ENCODE measurements at regions not wholly inside any gene's neighbourhood (a gene's known extent, or its start where the extent isn't known, plus 50 kb on each side); places are given as distances from the start of the nearest gene placed in this dataset.

DNA sequence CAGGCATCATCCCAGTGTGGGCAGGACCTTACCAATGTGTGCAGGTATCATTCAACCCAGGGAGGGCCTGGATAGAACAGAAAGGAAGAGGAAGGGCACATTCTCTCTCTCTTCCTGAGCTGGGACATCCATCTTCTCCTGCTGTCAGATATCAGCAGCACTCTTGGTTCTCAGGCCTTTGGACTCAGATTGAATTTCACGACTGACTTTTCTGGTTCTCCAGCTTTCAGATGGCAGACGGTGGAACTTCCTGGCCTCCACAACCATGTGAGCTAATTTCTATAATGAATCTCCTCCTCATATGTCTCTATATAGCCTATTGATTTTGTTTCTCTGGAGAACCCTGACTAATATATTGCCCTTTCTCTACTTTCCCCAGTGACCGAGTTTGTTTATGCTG is 77.3 kb downstream of the OLFM4 start:
- Histone ChIP-seq H3K4me2 (ENCODE audit: insufficient read depth, insufficient read length, low read length) (no peak overlapping the region), H4K8ac (replicated peaks; ENCODE audit: insufficient read length, low read depth, low read length) (no peak overlapping the region), H3K79me1 (ENCODE audit: insufficient read depth, low read depth, low read length, poor library complexity, severe bottlenecking) (no peaks in the 10 kb centered on the region), H4K91ac (ENCODE audit: insufficient read length, low read depth, low read length) (no peak overlapping the region), H2BK12ac (ENCODE audit: insufficient read length, low read depth, low read length) (no peak overlapping the region), H2AFZ (ENCODE audit: low read length) (no peak overlapping the region), H3K9me3 (ENCODE audit: control insufficient read depth, low read depth, low read length) (no peaks in the 10 kb centered on the region), H3K27me3 (ENCODE audit: insufficient read depth, low read length) (no peaks in the 10 kb centered on the region), H3T11ph (ENCODE audit: low read length) (no peak overlapping the region), H3K23me2 (ENCODE audit: insufficient read length, low read depth, low read length, poor library complexity, severe bottlenecking) (no peaks in the 10 kb centered on the region), H3K79me2 (ENCODE audit: insufficient read depth, low read length) (no peaks in the 10 kb centered on the region), H3K27ac (ENCODE audit: insufficient read length, low read depth, low read length) (no peak overlapping the region), H3K23ac (ENCODE audit: insufficient read length, low read depth, low read length) (no peak overlapping the region), H2AK5ac (ENCODE audit: insufficient read length, low read length) (no peak overlapping the region), H3K4me1 (ENCODE audit: insufficient read depth, low read length) (no peaks in the 10 kb centered on the region), H2BK5ac (ENCODE audit: insufficient read length, low read length) (no peak overlapping the region), H3K9ac (ENCODE audit: extremely low read depth, insufficient read length, low read length) (no peak overlapping the region), H3K4ac (ENCODE audit: low read depth, low read length) (no peak overlapping the region), H2BK15ac (ENCODE audit: low read depth, low read length) (no peak overlapping the region), H2BK20ac (ENCODE audit: low read depth, low read length, poor library complexity, severe bottlenecking) (no peak overlapping the region), H2BK120ac (ENCODE audit: low read depth, low read length, poor library complexity, severe bottlenecking) (no peak overlapping the region), H3K14ac (ENCODE audit: insufficient read depth, low read length) (no peak overlapping the region), H4K20me1 (ENCODE audit: control insufficient read depth, insufficient read depth, insufficient read length) (no peaks in the 10 kb centered on the region), H3K18ac (ENCODE audit: insufficient read length, low read depth, low read length) (no peak overlapping the region), H3K56ac (ENCODE audit: insufficient read length, low read depth, low read length) (no peak overlapping the region), H4K5ac (ENCODE audit: insufficient read length, low read depth, low read length) (no peak overlapping the region)
- Mint-ChIP-seq H3K4me3 (no peak overlapping the region), H3K27me3 (ENCODE audit: low read depth) (peaks cover 6% of the 10 kb centered on the region; the same call in 1 of the 2 replicates), H3K4me1 (no peaks in the 10 kb centered on the region), H3K27ac (no peak overlapping the region), H3K36me3 (ENCODE audit: insufficient read depth in 1 of 3, low read depth in 3 of 3) (no peaks in the 10 kb centered on the region), H3K9me3 (no peaks in the 10 kb centered on the region)
- TF ChIP-seq, protein P1, sequence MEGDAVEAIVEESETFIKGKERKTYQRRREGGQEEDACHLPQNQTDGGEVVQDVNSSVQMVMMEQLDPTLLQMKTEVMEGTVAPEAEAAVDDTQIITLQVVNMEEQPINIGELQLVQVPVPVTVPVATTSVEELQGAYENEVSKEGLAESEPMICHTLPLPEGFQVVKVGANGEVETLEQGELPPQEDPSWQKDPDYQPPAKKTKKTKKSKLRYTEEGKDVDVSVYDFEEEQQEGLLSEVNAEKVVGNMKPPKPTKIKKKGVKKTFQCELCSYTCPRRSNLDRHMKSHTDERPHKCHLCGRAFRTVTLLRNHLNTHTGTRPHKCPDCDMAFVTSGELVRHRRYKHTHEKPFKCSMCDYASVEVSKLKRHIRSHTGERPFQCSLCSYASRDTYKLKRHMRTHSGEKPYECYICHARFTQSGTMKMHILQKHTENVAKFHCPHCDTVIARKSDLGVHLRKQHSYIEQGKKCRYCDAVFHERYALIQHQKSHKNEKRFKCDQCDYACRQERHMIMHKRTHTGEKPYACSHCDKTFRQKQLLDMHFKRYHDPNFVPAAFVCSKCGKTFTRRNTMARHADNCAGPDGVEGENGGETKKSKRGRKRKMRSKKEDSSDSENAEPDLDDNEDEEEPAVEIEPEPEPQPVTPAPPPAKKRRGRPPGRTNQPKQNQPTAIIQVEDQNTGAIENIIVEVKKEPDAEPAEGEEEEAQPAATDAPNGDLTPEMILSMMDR (conservative IDR thresholded peaks at IDR 0.05), result no peak
- DNase-seq, result no peak
- WGBS (ENCODE audit: extremely low coverage, insufficient read length, low lambda C conversion rate), result no CpG with 5 or more reads among the region's 3 CpGs

Data from H9 (cell line).